ENCODE measurements at regions not wholly inside any gene's neighbourhood (a gene's known extent, or its start where the extent isn't known, plus 50 kb on each side); places are given as distances from the start of the nearest gene placed in this dataset.

GRCh38 chr3:152944671-152945070, 109.7 kb downstream of the P2RY1 start:
- no peaks in the 10 kb centered on the region for H3K27me3 ChIP-seq
- no peaks in the 10 kb centered on the region for H3K9me3 ChIP-seq
- TF ChIP-seq CTCF (IDR thresholded peaks at IDR 0.05): no peak
- no peak overlapping the region for H3K4me3 ChIP-seq
- ATAC-seq (no peak), DNase-seq (no peak)
- intact Hi-C loops (cut with DNase I): no loop called here
- no peaks in the 10 kb centered on the region for H3K4me1 ChIP-seq
- H3K36me3 ChIP-seq: no peaks in the 10 kb centered on the region
- no peak overlapping the region for H3K27ac ChIP-seq

- DNase-seq: no peak
- H3K4me1 ChIP-seq: no peaks in the 10 kb centered on the region
These were observed 110.6 kb downstream of the P2RY1 start for GRCh38 chr3:152945556-152945955.

GRCh38 chr3:152957491-152957890, 122.6 kb downstream of the P2RY1 start:
- H3K9me3 ChIP-seq: no peaks in the 10 kb centered on the region
- no peak for TF ChIP-seq CTCF (IDR thresholded peaks at IDR 0.05)
- intact Hi-C loops (cut with DNase I): no loop called here

More at GRCh38 chr3:152945556-152945955, 110.6 kb downstream of the P2RY1 start:
- Histone ChIP-seq H3K27ac (no peak overlapping the region), H3K4me3 (no peak overlapping the region), H3K9me3 (no peaks in the 10 kb centered on the region), H3K27me3 (no peaks in the 10 kb centered on the region), H3K36me3 (no peaks in the 10 kb centered on the region)
- TF ChIP-seq CTCF (IDR thresholded peaks at IDR 0.05): no peak
- no peak for ATAC-seq
- intact Hi-C loops (cut with DNase I): no loop called here

GRCh38 chr3:152959307-152959706, 124.4 kb downstream of the P2RY1 start:
- Histone ChIP-seq H3K4me1 (no peaks in the 10 kb centered on the region), H3K27me3 (no peaks in the 10 kb centered on the region), H3K4me3 (no peak overlapping the region), H3K9me3 (no peaks in the 10 kb centered on the region), H3K36me3 (no peaks in the 10 kb centered on the region), H3K27ac (no peak overlapping the region)
- TF ChIP-seq CTCF (IDR thresholded peaks at IDR 0.05): no peak
- no peak for DNase-seq
- no peak for ATAC-seq
- intact Hi-C loops (cut with DNase I): no loop called here

More at GRCh38 chr3:152957491-152957890, 122.6 kb downstream of the P2RY1 start:
- H3K4me3 ChIP-seq: no peak overlapping the region
- no peaks in the 10 kb centered on the region for H3K27me3 ChIP-seq
- ATAC-seq: peak; percentile 18
- DNase-seq: no peak
- no peak overlapping the region for H3K27ac ChIP-seq
- no peaks in the 10 kb centered on the region for H3K4me1 ChIP-seq
- H3K36me3 ChIP-seq: no peaks in the 10 kb centered on the region

- no peak for TF ChIP-seq CTCF (IDR thresholded peaks at IDR 0.05)
- DNase-seq: no peak
- Histone ChIP-seq H3K4me3 (no peak overlapping the region), H3K9me3 (no peaks in the 10 kb centered on the region), H3K4me1 (no peaks in the 10 kb centered on the region), H3K27me3 (no peaks in the 10 kb centered on the region), H3K36me3 (no peaks in the 10 kb centered on the region), H3K27ac (no peak overlapping the region)
- intact Hi-C loops (cut with DNase I): no loop called here
- peak; percentile 33 for ATAC-seq
These were observed 125.8 kb downstream of the P2RY1 start for GRCh38 chr3:152960684-152961083.

All from left lung (tissue), 4 donors.